Activated B cell treated with CpG ODN at 0.5 μM for 24 hours (primary cell): ENCODE measurements at regions not wholly inside any gene's neighbourhood (a gene's known extent, or its start where the extent isn't known, plus 50 kb on each side); places are given as distances from the start of the nearest gene placed in this dataset.

Experiments used
- ATAC-seq: fragments of 200-7000 bp; cut with Tn5 transposase; one replicate; pipeline ENCODE4 v1.10.0; 2021; ENCODE audit warnings: low read depth, mild to moderate bottlenecking, moderate library complexity
- CTCF ChIA-PET: fragments of 350-600 bp; sonication (Branson Sonifier 250); formaldehyde crosslinking; loops from one replicate; lab custom pipeline; 2021; ENCODE audit warnings: antibody characterized with exemption; lab: Charles Lee
- POLR2A ChIA-PET: fragments of 350-600 bp; sonication (Branson Sonifier 250); formaldehyde crosslinking; loops from one replicate; lab custom pipeline; 2021; ENCODE audit warnings: antibody characterized with exemption; lab: Charles Lee
- DNase-seq: peaks from one replicate; pipeline ENCODE4 v3.0.0; 2022
- H3K27ac Mint-ChIP-seq: one replicate; pipeline ENCODE4 v1.8.0; 2020; ENCODE audit warnings: mixed read lengths
- H3K27me3 Mint-ChIP-seq: one replicate; pipeline ENCODE4 v1.8.0; 2021; ENCODE audit warnings: mixed read lengths
- H3K36me3 Mint-ChIP-seq: one replicate; pipeline ENCODE4 v1.8.0; 2021; ENCODE audit warnings: low read depth, mixed read lengths
- H3K4me1 Mint-ChIP-seq: one replicate; pipeline ENCODE4 v1.8.0; 2021; ENCODE audit warnings: mixed read lengths
- H3K4me3 Mint-ChIP-seq: one replicate; pipeline ENCODE4 v1.8.0; 2020; ENCODE audit warnings: mild to moderate bottlenecking, mixed read lengths
- H3K9me3 Mint-ChIP-seq: one replicate; pipeline ENCODE4 v1.8.0; 2020; ENCODE audit warnings: mixed read lengths
- CTCF ChIP-seq: fragments of 200-600 bp; IDR thresholded peaks from one replicate; pipeline ENCODE4 v1.8.0; 2022; ENCODE audit warnings: antibody characterized with exemption, mild to moderate bottlenecking
- intact Hi-C: fragments of 100-400 bp; cut with micrococcal nuclease; formaldehyde crosslinking; loops from one replicate; pipeline ENCODE4 v1.15.1; 2024

GRCh38 chr3:159757341-159758060 lies 231.1 kb upstream of the IL12A start:
- Mint-ChIP-seq H3K4me1 (no peaks in the 10 kb centered on the region), H3K4me3 (no peak overlapping the region), H3K27ac (no peak overlapping the region), H3K27me3 (peaks cover 8% of the 10 kb centered on the region), H3K9me3 (peaks cover 9% of the 10 kb centered on the region), H3K36me3 (no peaks in the 10 kb centered on the region)
- TF ChIP-seq CTCF: no peak
- ChIA-PET POLR2A (no interaction called here), CTCF (no interaction called here)
- intact Hi-C loops: no loop called here
- no peak for ATAC-seq
- no peak for DNase-seq

GRCh38 chr3:159760046-159760445 lies 228.6 kb upstream of the IL12A start:
- H3K27ac Mint-ChIP-seq: no peak overlapping the region
- ATAC-seq: no peak
- intact Hi-C loops: loop anchor here (5.0 kb wide), 2 partner anchors 227 to 687 kb away; partner anchors contain the start of genes IL12A and TRIM59
- no peak overlapping the region for H3K4me3 Mint-ChIP-seq
- POLR2A ChIA-PET: interaction anchor here (0.6 kb wide), 1 partner anchor 16 kb away, joined by 5 read pairs; no protein-coding TSS in a partner anchor
- H3K4me1 Mint-ChIP-seq: peaks cover 13% of the 10 kb centered on the region
- no peaks in the 10 kb centered on the region for H3K36me3 Mint-ChIP-seq
- CTCF ChIA-PET: no interaction called here
- peaks cover 7% of the 10 kb centered on the region for H3K9me3 Mint-ChIP-seq
- no peak for DNase-seq
- H3K27me3 Mint-ChIP-seq: peaks cover 13% of the 10 kb centered on the region
- TF ChIP-seq CTCF: no peak

- intact Hi-C loops: loop anchor here (5.0 kb wide), 2 partner anchors 226 to 686 kb away; partner anchors contain the start of genes IL12A and TRIM59
- Mint-ChIP-seq H3K4me3 (no peak overlapping the region), H3K9me3 (peaks cover 7% of the 10 kb centered on the region), H3K36me3 (no peaks in the 10 kb centered on the region), H3K27ac (no peak overlapping the region), H3K27me3 (peaks cover 26% of the 10 kb centered on the region), H3K4me1 (peaks cover 21% of the 10 kb centered on the region)
- ChIA-PET POLR2A (no interaction called here), CTCF (no interaction called here)
- DNase-seq: no peak
- no peak for ATAC-seq
- no peak for TF ChIP-seq CTCF
These were observed 227.3 kb upstream of the IL12A start for GRCh38 chr3:159761369-159761768.

- peaks cover 27% of the 10 kb centered on the region for H3K27me3 Mint-ChIP-seq
- H3K4me3 Mint-ChIP-seq: no peak overlapping the region
- no peak overlapping the region for H3K27ac Mint-ChIP-seq
- TF ChIP-seq CTCF: no peak
- ATAC-seq (no peak), DNase-seq (no peak)
- POLR2A ChIA-PET: no interaction called here
- intact Hi-C loops: loop anchor here (5.0 kb wide), 2 partner anchors 225 to 685 kb away; partner anchors contain the start of genes IL12A and TRIM59
- H3K9me3 Mint-ChIP-seq: peaks cover 1% of the 10 kb centered on the region
- H3K4me1 Mint-ChIP-seq: peaks cover 21% of the 10 kb centered on the region
- CTCF ChIA-PET: no interaction called here
- no peaks in the 10 kb centered on the region for H3K36me3 Mint-ChIP-seq
These were observed 226.6 kb upstream of the IL12A start for GRCh38 chr3:159761848-159762635.
